Endothelial cell of umbilical vein (primary cell): ENCODE measurements at regions not wholly inside any gene's neighbourhood (a gene's known extent, or its start where the extent isn't known, plus 50 kb on each side); places are given as distances from the start of the nearest gene placed in this dataset.

Experiments
- BruUV-seq: library from RNA; stranded (reverse); fragments of 400-500 nt; replicated peaks from 2 replicates; lab custom pipeline; 2021; lab: Mats Ljungman, UMichigan
- CTCF ChIA-PET: fragments of 300-600, 350-600 bp; sonication (Branson Sonifier 250); formaldehyde crosslinking; loops from one replicate; lab custom pipeline; 2021; ENCODE audit warnings: antibody characterized with exemption, inconsistent platforms; lab: Charles Lee
- POLR2A ChIA-PET: fragments of 300-600, 350-600 bp; sonication (Branson Sonifier 250); formaldehyde crosslinking; loops from one replicate; lab custom pipeline; 2021; ENCODE audit warnings: antibody characterized with exemption, inconsistent platforms; lab: Charles Lee
- DNase-seq: peaks from one replicate; pipeline ENCODE4 v3.0.0-alpha.2; 2011; ENCODE audit warnings: low read depth, low spot score
- FAIRE-seq: peaks from 2 replicates; lab custom pipeline; 2011; peaks lifted over from hg19 to GRCh38; lab: Jason Lieb, UNC
- H2AFZ ChIP-seq: 2 replicates; pipeline ENCODE4 v1.6.0; 2012; ENCODE audit warnings: low read depth, low read length, control low read depth, inconsistent platforms
- H3K27ac ChIP-seq: 2 replicates; pipeline ENCODE4 v1.5.1; 2011; ENCODE audit warnings: low read depth, mild to moderate bottlenecking, control low read depth, low read length, moderate library complexity; ENCODE audit not compliant: insufficient read depth
- H3K27me3 ChIP-seq, 2 experiments: 2 replicates each; pipeline versions ENCODE4 v1.6.0 to v1.6.1; 2011; ENCODE audit warnings: low read length in 2 of 2, mixed read lengths in 1 of 2; ENCODE audit not compliant: control insufficient read depth in 2 of 2, insufficient read depth in 2 of 2
- H3K36me3 ChIP-seq, 2 experiments: 2 replicates in 1 of 2; 3 replicates in 1 of 2; pipeline ENCODE4 v1.5.1; 2011; ENCODE audit warnings: low read length in 2 of 2, mild to moderate bottlenecking in 1 of 2, moderate library complexity in 1 of 2; ENCODE audit not compliant: control insufficient read depth in 2 of 2, insufficient read depth in 2 of 2; ENCODE audit errors: extremely low read depth in 1 of 2
- H3K4me1 ChIP-seq: 3 replicates; pipeline ENCODE4 v1.5.1; 2011; ENCODE audit warnings: mild to moderate bottlenecking, low read length; ENCODE audit not compliant: control insufficient read depth, insufficient read depth; ENCODE audit errors: extremely low read depth
- H3K4me2 ChIP-seq: 2 replicates; pipeline ENCODE4 v1.6.1; 2011; ENCODE audit warnings: low read length, control low read depth, mixed read lengths; ENCODE audit not compliant: insufficient read depth
- H3K4me3 ChIP-seq, 3 experiments: fragments of 200-600 bp in 1 of 3; sonication (generic), shearing (Covaris generic) in 1 of 3; replicated peaks in 1 of 3; 2 replicates each; pipeline ENCODE4 v1.5.1; 2011 to 2016; ENCODE audit warnings: control low read depth in 3 of 3, low read length in 3 of 3, mild to moderate bottlenecking in 2 of 3, inconsistent platforms in 1 of 3, low read depth in 1 of 3, moderate library complexity in 1 of 3; ENCODE audit not compliant: insufficient read depth in 1 of 3
- H3K79me2 ChIP-seq: 2 replicates; pipeline ENCODE4 v1.6.0; 2012; ENCODE audit warnings: low read length, inconsistent platforms; ENCODE audit not compliant: control insufficient read depth, insufficient read depth
- H3K9ac ChIP-seq: replicated peaks from 2 replicates; pipeline ENCODE3; 2011; ENCODE audit warnings: low read length, control low read depth; ENCODE audit not compliant: insufficient read depth; ENCODE audit errors: extremely low read depth
- H3K9me1 ChIP-seq: replicated peaks from 3 replicates; pipeline ENCODE4 v1.6.0; 2011; ENCODE audit warnings: mild to moderate bottlenecking, low read length; ENCODE audit not compliant: control insufficient read depth, insufficient read depth; ENCODE audit errors: extremely low read depth
- H3K9me3 ChIP-seq: replicated peaks from 2 replicates; pipeline ENCODE4 v1.5.1; 2012; ENCODE audit warnings: low read length, inconsistent platforms; ENCODE audit not compliant: control insufficient read depth, insufficient read depth
- H4K20me1 ChIP-seq: replicated peaks from 2 replicates; pipeline ENCODE3; 2011; ENCODE audit warnings: mild to moderate bottlenecking, low read length; ENCODE audit not compliant: control insufficient read depth, insufficient read depth; ENCODE audit errors: extremely low read depth
- EZH2 ChIP-seq: IDR thresholded peaks from 2 replicates; pipeline ENCODE4 v1.6.1; 2012; ENCODE audit warnings: borderline replicate concordance, low read depth, mild to moderate bottlenecking, moderate library complexity, low read length, inconsistent platforms; ENCODE audit not compliant: severe bottlenecking
- FOS ChIP-seq: IDR thresholded peaks from 2 replicates; pipeline ENCODE4 v1.6.1; 2011; ENCODE audit warnings: mild to moderate bottlenecking, low read length, moderate library complexity, borderline replicate concordance; ENCODE audit not compliant: insufficient read depth
- GATA2 ChIP-seq: IDR thresholded peaks from 2 replicates; pipeline ENCODE4 v1.7.0; 2011; ENCODE audit warnings: low read depth, mild to moderate bottlenecking, moderate library complexity, mixed read lengths, low read length; ENCODE audit not compliant: insufficient read length, insufficient read depth
- JUN ChIP-seq: IDR thresholded peaks from 2 replicates; pipeline ENCODE4 v1.6.1; 2011; ENCODE audit warnings: borderline replicate concordance, low read depth; ENCODE audit not compliant: insufficient read length, insufficient read depth
- MYC ChIP-seq: IDR thresholded peaks from one replicate; pipeline ENCODE4 v1.6.1; 2011; ENCODE audit warnings: mild to moderate bottlenecking, low read depth, low read length
- POLR2A ChIP-seq: IDR thresholded peaks from 2 replicates; pipeline ENCODE4 v1.6.1; 2012; ENCODE audit warnings: low read depth, mild to moderate bottlenecking, control low read depth, low read length
- POLR2AphosphoS5 ChIP-seq: IDR thresholded peaks from 2 replicates; pipeline ENCODE4 v1.6.1; 2012; ENCODE audit warnings: low read depth, mild to moderate bottlenecking, control low read depth, low read length, moderate library complexity; ENCODE audit not compliant: insufficient read depth
- dilution Hi-C: fragments of 300-500 bp; cut with MboI; formaldehyde crosslinking; loops from one replicate; pipeline ENCODE4 v1.15.0; 2019; ENCODE audit warnings: low sequenced_read_pairs; ENCODE audit not compliant: extremely low pct_ligation_motif_present
- intact Hi-C: fragments of 100-400 bp; cut with micrococcal nuclease; formaldehyde crosslinking; loops from one replicate; pipeline ENCODE4 v1.10.0; 2022
- TF ChIP-seq, protein P1 (sequence below), 2 donors: IDR thresholded peaks; 1 replicate in 1 of 2; 2 replicates in 1 of 2; pipeline ENCODE4 v1.5.1; 2011; ENCODE audit warnings: low read length in 2 of 2, mild to moderate bottlenecking in 2 of 2, moderate library complexity in 2 of 2, control low read depth in 1 of 2, inconsistent platforms in 1 of 2, low read depth in 1 of 2; ENCODE audit not compliant: insufficient read depth in 1 of 2; ENCODE audit errors: extremely low read depth in 1 of 2
- TF ChIP-seq, protein P2 (sequence below): IDR thresholded peaks from 2 replicates; pipeline ENCODE4 v1.6.1; 2011; ENCODE audit not compliant: insufficient read depth, insufficient read length

- Histone ChIP-seq H3K9me3 (no peaks in the 10 kb centered on the region), H4K20me1 (no peaks in the 10 kb centered on the region), H3K4me3 (no peak overlapping the region), H3K27ac (no peak overlapping the region), H3K27me3 (peaks cover 21 to 41% of the 10 kb centered on the region in 2 experiments), H2AFZ (peak overlapping the region; percentile 78), H3K4me1 (no peaks in the 10 kb centered on the region), H3K9me1 (no peaks in the 10 kb centered on the region), H3K4me2 (peak overlapping the region; percentile 48), H3K9ac (no peak overlapping the region), H3K79me2 (no peaks in the 10 kb centered on the region), H3K36me3 (no peaks in the 10 kb centered on the region)
- POLR2A ChIA-PET: interaction anchor here (1.2 kb wide), 1 partner anchor 98 kb away, joined by 7 read pairs; no protein-coding TSS in a partner anchor
- TF ChIP-seq FOS (no peak), POLR2A (no peak), MYC (no peak), JUN (no peak), GATA2 (no peak), POLR2AphosphoS5 (no peak), EZH2 (no peak)
- TF ChIP-seq, protein P1, sequence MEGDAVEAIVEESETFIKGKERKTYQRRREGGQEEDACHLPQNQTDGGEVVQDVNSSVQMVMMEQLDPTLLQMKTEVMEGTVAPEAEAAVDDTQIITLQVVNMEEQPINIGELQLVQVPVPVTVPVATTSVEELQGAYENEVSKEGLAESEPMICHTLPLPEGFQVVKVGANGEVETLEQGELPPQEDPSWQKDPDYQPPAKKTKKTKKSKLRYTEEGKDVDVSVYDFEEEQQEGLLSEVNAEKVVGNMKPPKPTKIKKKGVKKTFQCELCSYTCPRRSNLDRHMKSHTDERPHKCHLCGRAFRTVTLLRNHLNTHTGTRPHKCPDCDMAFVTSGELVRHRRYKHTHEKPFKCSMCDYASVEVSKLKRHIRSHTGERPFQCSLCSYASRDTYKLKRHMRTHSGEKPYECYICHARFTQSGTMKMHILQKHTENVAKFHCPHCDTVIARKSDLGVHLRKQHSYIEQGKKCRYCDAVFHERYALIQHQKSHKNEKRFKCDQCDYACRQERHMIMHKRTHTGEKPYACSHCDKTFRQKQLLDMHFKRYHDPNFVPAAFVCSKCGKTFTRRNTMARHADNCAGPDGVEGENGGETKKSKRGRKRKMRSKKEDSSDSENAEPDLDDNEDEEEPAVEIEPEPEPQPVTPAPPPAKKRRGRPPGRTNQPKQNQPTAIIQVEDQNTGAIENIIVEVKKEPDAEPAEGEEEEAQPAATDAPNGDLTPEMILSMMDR (IDR thresholded peaks at IDR 0.05; ENCODE audit: extremely low read depth in 1 of 2, insufficient read depth in 1 of 2, low read depth in 1 of 2, low read length in 2 of 2): no peak
- TF ChIP-seq, protein P2, sequence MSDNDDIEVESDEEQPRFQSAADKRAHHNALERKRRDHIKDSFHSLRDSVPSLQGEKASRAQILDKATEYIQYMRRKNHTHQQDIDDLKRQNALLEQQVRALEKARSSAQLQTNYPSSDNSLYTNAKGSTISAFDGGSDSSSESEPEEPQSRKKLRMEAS: no peak
- DNase-seq: no peak
- dilution Hi-C loops: no loop called here
- no peak for FAIRE-seq
- intact Hi-C loops: no loop called here
- CTCF ChIA-PET: interaction anchor here (1.2 kb wide), 1 partner anchor 12 kb away, joined by 5 read pairs; no protein-coding TSS in a partner anchor
- BruUV-seq: no TSS peak
Measured at GRCh38 chr13:110812869-110813645, 99.6 kb downstream of the ING1 start.
